ENCODE measurements at regions not wholly inside any gene's neighbourhood (a gene's known extent, or its start where the extent isn't known, plus 50 kb on each side); places are given as distances from the start of the nearest gene placed in this dataset.

GRCh38 chr6:94487371-94487770 is 1068.0 kb upstream of the EPHA7 start:
- H3K9me3 ChIP-seq (ENCODE audit: control insufficient read depth in 2 of 2, low read length in 2 of 2) = no peaks in the 10 kb centered on the region
- no peaks in the 10 kb centered on the region for H3K36me3 ChIP-seq (ENCODE audit: control insufficient read depth in 2 of 2, insufficient read depth in 2 of 2, low read length in 2 of 2)
- no peak overlapping the region for H3K9ac ChIP-seq (ENCODE audit: low read depth in 1 of 2, low read length in 2 of 2)
- no peak overlapping the region for H3K4me3 ChIP-seq (ENCODE audit: low read length in 2 of 2)
- H3K27me3 ChIP-seq (ENCODE audit: control insufficient read depth in 2 of 2, insufficient read depth in 2 of 2, low read length in 2 of 2) = no peaks in the 10 kb centered on the region
- H3K27ac ChIP-seq (ENCODE audit: low read depth in 2 of 2, low read length in 2 of 2) = no peak overlapping the region
- no peaks in the 10 kb centered on the region for H3K4me1 ChIP-seq (ENCODE audit: control insufficient read depth in 2 of 2, insufficient read depth in 2 of 2, low read length in 2 of 2)

- H3K27ac ChIP-seq (ENCODE audit: low read depth in 2 of 2, low read length in 2 of 2) = no peak overlapping the region
- H3K4me3 ChIP-seq (ENCODE audit: low read length in 2 of 2) = no peak overlapping the region
- no peak overlapping the region for H3K9ac ChIP-seq (ENCODE audit: low read depth in 1 of 2, low read length in 2 of 2)
- no peaks in the 10 kb centered on the region for H3K9me3 ChIP-seq (ENCODE audit: control insufficient read depth in 2 of 2, low read length in 2 of 2)
- H3K36me3 ChIP-seq (ENCODE audit: control insufficient read depth in 2 of 2, insufficient read depth in 2 of 2, low read length in 2 of 2) = no peaks in the 10 kb centered on the region
- no peaks in the 10 kb centered on the region for H3K4me1 ChIP-seq (ENCODE audit: control insufficient read depth in 2 of 2, insufficient read depth in 2 of 2, low read length in 2 of 2)
- no peaks in the 10 kb centered on the region for H3K27me3 ChIP-seq (ENCODE audit: control insufficient read depth in 2 of 2, insufficient read depth in 2 of 2, low read length in 2 of 2)
These were observed 1059.0 kb upstream of the EPHA7 start for GRCh38 chr6:94478133-94479005.

- Histone ChIP-seq H3K36me3 (ENCODE audit: control insufficient read depth in 2 of 2, insufficient read depth in 2 of 2, low read length in 2 of 2) (no peaks in the 10 kb centered on the region), H3K4me1 (ENCODE audit: control insufficient read depth in 2 of 2, insufficient read depth in 2 of 2, low read length in 2 of 2) (no peaks in the 10 kb centered on the region), H3K9me3 (ENCODE audit: control insufficient read depth in 2 of 2, low read length in 2 of 2) (no peaks in the 10 kb centered on the region), H3K27me3 (ENCODE audit: control insufficient read depth in 2 of 2, insufficient read depth in 2 of 2, low read length in 2 of 2) (no peaks in the 10 kb centered on the region), H3K27ac (ENCODE audit: low read depth in 2 of 2, low read length in 2 of 2) (no peak overlapping the region), H3K4me3 (ENCODE audit: low read length in 2 of 2) (no peak overlapping the region), H3K9ac (ENCODE audit: low read depth in 1 of 2, low read length in 2 of 2) (no peak overlapping the region)
These were observed 1049.5 kb upstream of the EPHA7 start for GRCh38 chr6:94468830-94469229.

GRCh38 chr6:94464018-94464510 is 1044.7 kb upstream of the EPHA7 start:
- H3K27me3 ChIP-seq (ENCODE audit: control insufficient read depth in 2 of 2, insufficient read depth in 2 of 2, low read length in 2 of 2) = no peaks in the 10 kb centered on the region
- H3K9me3 ChIP-seq (ENCODE audit: control insufficient read depth in 2 of 2, low read length in 2 of 2) = no peaks in the 10 kb centered on the region
- no peaks in the 10 kb centered on the region for H3K36me3 ChIP-seq (ENCODE audit: control insufficient read depth in 2 of 2, insufficient read depth in 2 of 2, low read length in 2 of 2)
- H3K4me3 ChIP-seq (ENCODE audit: low read length in 2 of 2) = no peak overlapping the region
- H3K27ac ChIP-seq (ENCODE audit: low read depth in 2 of 2, low read length in 2 of 2) = no peak overlapping the region
- no peak overlapping the region for H3K9ac ChIP-seq (ENCODE audit: low read depth in 1 of 2, low read length in 2 of 2)
- H3K4me1 ChIP-seq (ENCODE audit: control insufficient read depth in 2 of 2, insufficient read depth in 2 of 2, low read length in 2 of 2) = no peaks in the 10 kb centered on the region

- Histone ChIP-seq H3K9ac (ENCODE audit: low read depth in 1 of 2, low read length in 2 of 2) (no peak overlapping the region), H3K36me3 (ENCODE audit: control insufficient read depth in 2 of 2, insufficient read depth in 2 of 2, low read length in 2 of 2) (no peaks in the 10 kb centered on the region), H3K4me3 (ENCODE audit: low read length in 2 of 2) (no peak overlapping the region), H3K4me1 (ENCODE audit: control insufficient read depth in 2 of 2, insufficient read depth in 2 of 2, low read length in 2 of 2) (no peaks in the 10 kb centered on the region), H3K9me3 (ENCODE audit: control insufficient read depth in 2 of 2, low read length in 2 of 2) (no peaks in the 10 kb centered on the region), H3K27ac (ENCODE audit: low read depth in 2 of 2, low read length in 2 of 2) (no peak overlapping the region), H3K27me3 (ENCODE audit: control insufficient read depth in 2 of 2, insufficient read depth in 2 of 2, low read length in 2 of 2) (no peaks in the 10 kb centered on the region)
These were observed 1043.9 kb upstream of the EPHA7 start for GRCh38 chr6:94463306-94463705.

GRCh38 chr6:94462231-94462630 is 1042.9 kb upstream of the EPHA7 start:
- H3K9ac ChIP-seq (ENCODE audit: low read depth in 1 of 2, low read length in 2 of 2) = no peak overlapping the region
- H3K36me3 ChIP-seq (ENCODE audit: control insufficient read depth in 2 of 2, insufficient read depth in 2 of 2, low read length in 2 of 2) = no peaks in the 10 kb centered on the region
- H3K4me3 ChIP-seq (ENCODE audit: low read length in 2 of 2) = no peak overlapping the region
- H3K27me3 ChIP-seq (ENCODE audit: control insufficient read depth in 2 of 2, insufficient read depth in 2 of 2, low read length in 2 of 2) = no peaks in the 10 kb centered on the region
- H3K27ac ChIP-seq (ENCODE audit: low read depth in 2 of 2, low read length in 2 of 2) = no peak overlapping the region
- no peaks in the 10 kb centered on the region for H3K9me3 ChIP-seq (ENCODE audit: control insufficient read depth in 2 of 2, low read length in 2 of 2)
- H3K4me1 ChIP-seq (ENCODE audit: control insufficient read depth in 2 of 2, insufficient read depth in 2 of 2, low read length in 2 of 2) = no peaks in the 10 kb centered on the region

GRCh38 chr6:94456266-94456665 is 1036.9 kb upstream of the EPHA7 start:
- Histone ChIP-seq H3K9me3 (ENCODE audit: control insufficient read depth in 2 of 2, low read length in 2 of 2) (no peaks in the 10 kb centered on the region), H3K9ac (ENCODE audit: low read depth in 1 of 2, low read length in 2 of 2) (no peak overlapping the region), H3K36me3 (ENCODE audit: control insufficient read depth in 2 of 2, insufficient read depth in 2 of 2, low read length in 2 of 2) (no peaks in the 10 kb centered on the region), H3K4me1 (ENCODE audit: control insufficient read depth in 2 of 2, insufficient read depth in 2 of 2, low read length in 2 of 2) (no peaks in the 10 kb centered on the region), H3K27ac (ENCODE audit: low read depth in 2 of 2, low read length in 2 of 2) (no peak overlapping the region), H3K27me3 (ENCODE audit: control insufficient read depth in 2 of 2, insufficient read depth in 2 of 2, low read length in 2 of 2) (no peaks in the 10 kb centered on the region), H3K4me3 (ENCODE audit: low read length in 2 of 2) (no peak overlapping the region)

- Histone ChIP-seq H3K4me1 (ENCODE audit: control insufficient read depth in 2 of 2, insufficient read depth in 2 of 2, low read length in 2 of 2) (no peaks in the 10 kb centered on the region), H3K27ac (ENCODE audit: low read depth in 2 of 2, low read length in 2 of 2) (no peak overlapping the region), H3K9me3 (ENCODE audit: control insufficient read depth in 2 of 2, low read length in 2 of 2) (no peaks in the 10 kb centered on the region), H3K9ac (ENCODE audit: low read depth in 1 of 2, low read length in 2 of 2) (no peak overlapping the region), H3K36me3 (ENCODE audit: control insufficient read depth in 2 of 2, insufficient read depth in 2 of 2, low read length in 2 of 2) (no peaks in the 10 kb centered on the region), H3K4me3 (ENCODE audit: low read length in 2 of 2) (no peak overlapping the region), H3K27me3 (ENCODE audit: control insufficient read depth in 2 of 2, insufficient read depth in 2 of 2, low read length in 2 of 2) (no peaks in the 10 kb centered on the region)
These were observed 1034.9 kb upstream of the EPHA7 start for GRCh38 chr6:94454231-94454630.

GRCh38 chr6:94446120-94446519 is 1026.8 kb upstream of the EPHA7 start:
- Histone ChIP-seq H3K4me3 (ENCODE audit: low read length in 2 of 2) (no peak overlapping the region), H3K27ac (ENCODE audit: low read depth in 2 of 2, low read length in 2 of 2) (no peak overlapping the region), H3K4me1 (ENCODE audit: control insufficient read depth in 2 of 2, insufficient read depth in 2 of 2, low read length in 2 of 2) (no peaks in the 10 kb centered on the region), H3K36me3 (ENCODE audit: control insufficient read depth in 2 of 2, insufficient read depth in 2 of 2, low read length in 2 of 2) (no peaks in the 10 kb centered on the region), H3K9me3 (ENCODE audit: control insufficient read depth in 2 of 2, low read length in 2 of 2) (no peaks in the 10 kb centered on the region), H3K9ac (ENCODE audit: low read depth in 1 of 2, low read length in 2 of 2) (no peak overlapping the region), H3K27me3 (ENCODE audit: control insufficient read depth in 2 of 2, insufficient read depth in 2 of 2, low read length in 2 of 2) (no peaks in the 10 kb centered on the region)

GRCh38 chr6:94443701-94444100 is 1024.3 kb upstream of the EPHA7 start:
- Histone ChIP-seq H3K4me3 (ENCODE audit: low read length in 2 of 2) (no peak overlapping the region), H3K9me3 (ENCODE audit: control insufficient read depth in 2 of 2, low read length in 2 of 2) (no peaks in the 10 kb centered on the region), H3K27ac (ENCODE audit: low read depth in 2 of 2, low read length in 2 of 2) (no peak overlapping the region), H3K4me1 (ENCODE audit: control insufficient read depth in 2 of 2, insufficient read depth in 2 of 2, low read length in 2 of 2) (no peaks in the 10 kb centered on the region), H3K9ac (ENCODE audit: low read depth in 1 of 2, low read length in 2 of 2) (no peak overlapping the region), H3K27me3 (ENCODE audit: control insufficient read depth in 2 of 2, insufficient read depth in 2 of 2, low read length in 2 of 2) (no peaks in the 10 kb centered on the region), H3K36me3 (ENCODE audit: control insufficient read depth in 2 of 2, insufficient read depth in 2 of 2, low read length in 2 of 2) (no peaks in the 10 kb centered on the region)
